ENCODE measurements at regions not wholly inside any gene's neighbourhood (a gene's known extent, or its start where the extent isn't known, plus 50 kb on each side); places are given as distances from the start of the nearest gene placed in this dataset.
"Not testable (repeated sequence)": the region's sequence is repeated elsewhere in the genome, so short reads cannot be mapped to it uniquely, and the experiment has no call there.

- DNase-seq (ENCODE audit: low spot score), result no peak
These were observed 124.2 kb downstream of the GALR1 start for GRCh38 chr18:77373730-77374445.

DNA sequence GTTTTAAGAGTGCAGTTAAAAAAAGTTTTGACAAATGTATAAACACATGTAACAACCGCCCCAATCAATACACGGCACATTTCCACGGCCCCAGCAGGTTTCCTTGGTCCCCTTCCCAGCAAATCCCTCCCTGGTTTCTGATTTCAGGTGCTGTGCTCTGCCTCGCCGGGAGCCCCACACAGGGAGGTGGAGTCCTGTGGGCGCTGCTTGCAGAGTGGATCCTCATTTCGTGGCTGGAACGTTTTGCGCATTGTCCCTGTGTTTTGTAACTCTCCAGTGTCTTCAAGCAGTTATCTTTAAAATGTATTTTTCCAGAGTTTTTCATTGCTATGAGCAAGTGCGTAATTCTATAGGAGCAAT, 124.8 kb downstream of the GALR1 start:
- no peak for DNase-seq (ENCODE audit: low spot score)

DNA sequence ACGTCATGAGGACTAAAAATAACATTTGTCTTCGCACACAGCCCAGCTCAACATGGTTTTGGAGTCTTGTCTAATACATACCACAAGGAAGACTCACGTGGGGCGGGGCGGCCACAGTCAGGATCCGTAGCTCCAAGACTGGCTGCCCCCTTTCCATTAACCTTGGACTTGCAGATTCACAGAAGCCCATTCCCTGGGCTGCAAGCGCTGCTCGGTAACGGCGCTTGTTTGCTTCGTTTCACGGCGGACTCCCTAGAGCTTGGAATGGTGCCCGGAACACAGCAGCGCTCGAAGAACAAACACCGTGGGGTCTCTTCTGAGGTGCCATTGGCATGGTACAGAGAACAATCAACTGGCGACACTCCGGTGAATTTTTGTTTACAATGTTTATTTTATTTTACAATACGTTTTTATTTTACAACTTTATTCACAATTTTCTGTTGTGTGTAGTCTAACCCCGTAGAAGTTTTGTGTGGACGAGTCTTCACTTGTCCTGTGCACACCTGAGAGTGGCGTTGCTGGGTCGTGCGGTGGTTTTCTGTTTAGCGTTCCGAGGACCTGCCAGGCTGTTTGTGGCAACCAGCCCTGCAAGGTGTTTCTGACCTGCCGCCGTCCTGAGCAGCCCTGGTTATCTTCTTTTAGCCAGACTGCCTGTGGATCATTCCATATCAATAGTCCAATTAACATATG, 126.5 kb downstream of the GALR1 start:
- DNase-seq (ENCODE audit: low spot score), result no peak

DNA sequence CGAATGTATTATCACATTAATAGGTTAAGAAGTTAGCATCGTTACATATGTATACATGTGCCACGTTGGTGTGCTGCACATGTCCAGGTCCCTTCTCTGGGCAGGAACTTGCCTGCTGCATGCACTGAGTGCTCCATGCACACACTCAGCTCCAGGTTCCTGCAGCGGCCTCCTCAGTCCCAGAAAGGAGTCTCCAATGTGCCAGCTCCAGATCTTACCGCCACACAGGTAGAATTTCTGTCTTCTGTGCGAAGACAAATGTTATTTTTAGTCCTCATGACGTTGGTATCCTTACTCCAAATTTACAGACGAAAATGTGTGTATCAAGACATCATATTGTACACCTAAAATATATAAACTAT, 127.1 kb downstream of the GALR1 start:
- no peak for DNase-seq (ENCODE audit: low spot score)

- no peak for DNase-seq (ENCODE audit: low spot score)
These were observed 128.2 kb downstream of the GALR1 start for GRCh38 chr18:77377813-77378212.

DNA sequence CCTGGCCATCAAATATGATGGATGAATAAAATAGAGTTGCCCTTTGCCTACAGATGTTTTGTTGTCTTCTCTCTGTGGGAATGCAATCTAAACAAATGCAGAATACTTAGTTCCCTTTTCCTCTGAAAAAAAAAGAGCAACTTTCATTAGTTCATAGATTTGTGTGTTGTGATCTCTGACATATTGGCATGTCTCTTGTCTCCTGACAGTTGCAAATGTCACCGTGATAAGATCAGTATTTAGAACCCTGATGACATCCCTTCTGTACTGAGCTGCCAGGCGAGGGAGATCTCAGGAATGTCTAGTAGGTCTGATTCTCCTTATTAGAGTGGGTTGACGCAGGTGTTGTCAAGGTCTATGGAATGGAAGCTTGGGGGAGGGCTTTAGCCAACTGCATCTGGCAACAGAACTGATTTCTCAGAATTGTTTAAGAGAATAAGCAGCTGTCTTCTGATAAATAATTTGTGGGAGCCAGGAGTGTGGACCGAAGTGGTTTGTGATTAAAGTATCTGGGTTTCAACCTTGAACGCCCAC, 130.4 kb downstream of the GALR1 start:
- no peak for DNase-seq (ENCODE audit: low spot score)

DNA sequence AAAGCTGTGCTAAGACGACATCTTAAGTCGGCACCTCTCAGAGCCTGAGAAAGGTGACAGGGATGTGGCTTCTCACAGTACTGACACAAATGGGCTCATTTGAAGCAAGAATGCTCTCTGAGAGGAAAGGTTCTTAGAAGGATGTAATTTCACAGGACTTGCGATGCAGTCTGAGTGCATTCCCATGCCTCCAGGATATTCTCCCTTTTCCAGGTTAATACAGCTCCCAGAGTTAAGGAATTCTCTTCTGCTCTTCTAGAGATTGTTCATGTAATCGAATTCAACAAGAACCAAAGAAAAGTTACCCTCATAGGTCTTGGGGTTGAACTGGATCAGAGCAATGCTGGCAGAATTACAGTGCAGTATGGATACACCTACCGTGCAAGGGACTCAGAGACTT, 131.0 kb downstream of the GALR1 start:
- DNase-seq (ENCODE audit: low spot score), result no peak

DNA sequence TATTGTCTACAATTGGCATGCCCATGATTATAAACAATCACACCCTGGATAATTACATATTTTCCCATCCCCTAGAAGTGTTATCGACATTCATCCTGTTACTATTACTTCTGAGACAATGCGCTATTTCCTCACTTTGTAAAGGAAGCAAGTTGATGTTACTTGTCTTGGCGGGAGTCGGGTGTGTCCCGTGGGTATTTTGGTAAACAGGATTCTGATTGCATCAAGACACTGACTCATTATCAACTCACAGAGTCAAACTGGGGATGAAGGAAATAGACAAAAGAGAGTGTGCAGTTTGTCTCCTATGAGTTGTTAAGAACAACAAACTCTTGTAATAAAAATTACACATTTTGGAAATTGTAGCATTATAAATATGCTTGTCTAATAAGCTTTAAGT, 142.7 kb downstream of the GALR1 start:
- DNase-seq (ENCODE audit: low spot score), result no peak

DNA sequence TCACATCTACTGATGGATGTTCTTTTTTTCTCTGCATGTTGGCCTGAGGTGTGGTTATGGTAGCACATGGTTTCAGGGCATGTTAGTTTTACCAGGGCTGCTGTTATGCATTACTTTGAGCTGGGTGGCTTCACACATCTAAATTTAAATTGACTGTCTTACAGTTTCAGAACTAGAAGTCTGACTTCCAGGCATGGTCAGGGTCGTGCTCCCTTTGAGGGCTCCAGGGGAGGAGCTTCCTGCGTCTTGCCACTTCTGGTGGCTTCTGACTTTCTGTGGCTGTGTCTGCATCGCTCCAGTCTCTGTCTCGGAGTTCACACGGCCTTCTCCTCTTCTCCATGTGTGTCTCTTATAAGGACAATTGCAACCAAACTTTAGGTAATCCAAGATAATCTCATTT, 143.9 kb downstream of the GALR1 start:
- no peak for DNase-seq (ENCODE audit: low spot score)

DNA sequence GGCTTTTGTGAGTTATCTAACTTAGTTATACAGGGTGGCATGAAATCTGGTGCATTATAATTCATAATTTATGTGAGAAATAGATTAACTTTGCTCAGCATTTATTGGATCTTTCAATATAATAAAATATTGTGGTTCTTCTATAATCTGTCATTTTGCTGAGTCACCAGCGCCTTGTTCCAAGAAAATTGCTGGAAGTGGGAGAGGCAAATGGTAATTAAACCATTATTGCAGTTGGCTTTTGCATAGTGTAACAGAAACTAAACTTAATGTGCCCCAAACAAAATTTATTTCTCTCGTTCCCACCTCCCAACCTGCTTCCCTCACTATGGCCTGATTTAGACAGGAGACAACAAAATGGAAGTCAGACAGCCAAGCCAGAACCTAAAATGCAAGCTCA, 146.3 kb downstream of the GALR1 start:
- no peak for DNase-seq (ENCODE audit: low spot score)

DNA sequence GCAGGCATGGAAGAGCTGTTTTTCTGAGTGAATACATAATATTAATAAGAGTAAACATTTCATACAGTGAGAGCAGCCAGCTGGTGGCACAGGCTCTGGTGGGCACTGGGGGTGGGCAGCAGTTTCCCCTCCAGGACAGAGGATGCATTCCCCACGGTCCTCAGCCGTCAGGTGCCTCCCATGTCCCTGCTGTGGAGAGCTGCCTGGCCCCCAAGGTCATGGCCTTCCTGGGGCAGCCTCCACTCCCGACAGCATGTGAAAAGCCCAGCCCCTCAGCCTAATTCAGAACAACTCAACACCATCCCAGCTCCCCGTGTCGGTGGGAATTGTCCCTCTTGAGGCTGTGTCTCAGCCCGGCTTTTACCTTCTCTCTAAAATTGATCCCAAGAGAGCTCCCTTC, 147.4 kb downstream of the GALR1 start:
- DNase-seq (ENCODE audit: low spot score), result no peak

- DNase-seq (ENCODE audit: low spot score), result no peak
These were observed 148.0 kb downstream of the GALR1 start for GRCh38 chr18:77397617-77398016.

DNA sequence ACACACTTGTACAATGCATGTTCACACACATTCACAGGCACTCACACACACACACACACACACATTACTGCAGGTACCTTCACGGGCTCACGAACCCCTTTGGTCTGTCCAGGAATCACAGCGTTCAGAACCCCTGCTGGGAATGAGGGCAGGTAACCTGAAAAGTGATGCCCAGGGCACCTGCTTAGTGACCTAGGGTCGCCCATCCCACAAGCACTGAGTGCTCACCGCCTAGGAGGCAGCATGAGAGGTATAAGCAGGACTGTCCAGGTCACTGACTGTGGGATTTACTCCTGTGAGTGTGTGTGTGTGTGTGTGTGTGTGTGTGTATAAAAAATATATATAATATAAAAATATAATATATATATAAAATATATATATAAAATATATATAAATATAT, 150.9 kb downstream of the GALR1 start:
- DNase-seq (ENCODE audit: low spot score), result no peak

DNA sequence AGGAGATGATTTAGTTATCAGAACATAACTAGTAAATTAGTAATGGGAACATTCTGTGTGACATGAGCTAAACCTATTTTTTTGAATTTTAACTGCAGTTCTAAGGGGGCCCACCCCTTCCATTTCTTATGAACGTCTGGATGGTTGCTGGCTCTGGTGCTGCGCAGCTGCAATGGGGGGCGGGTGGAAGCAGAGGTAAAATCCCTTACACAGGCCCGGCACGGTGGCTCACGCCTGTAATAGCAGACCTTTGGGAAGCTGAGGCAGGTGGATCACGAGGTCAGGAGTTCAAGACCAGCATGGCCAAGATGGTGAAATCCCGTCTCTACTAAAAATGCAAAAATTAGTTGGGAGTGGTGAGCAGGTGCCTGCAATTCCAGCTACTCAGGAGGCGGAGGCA, 151.5 kb downstream of the GALR1 start:
- no peak for DNase-seq (ENCODE audit: low spot score)

DNA sequence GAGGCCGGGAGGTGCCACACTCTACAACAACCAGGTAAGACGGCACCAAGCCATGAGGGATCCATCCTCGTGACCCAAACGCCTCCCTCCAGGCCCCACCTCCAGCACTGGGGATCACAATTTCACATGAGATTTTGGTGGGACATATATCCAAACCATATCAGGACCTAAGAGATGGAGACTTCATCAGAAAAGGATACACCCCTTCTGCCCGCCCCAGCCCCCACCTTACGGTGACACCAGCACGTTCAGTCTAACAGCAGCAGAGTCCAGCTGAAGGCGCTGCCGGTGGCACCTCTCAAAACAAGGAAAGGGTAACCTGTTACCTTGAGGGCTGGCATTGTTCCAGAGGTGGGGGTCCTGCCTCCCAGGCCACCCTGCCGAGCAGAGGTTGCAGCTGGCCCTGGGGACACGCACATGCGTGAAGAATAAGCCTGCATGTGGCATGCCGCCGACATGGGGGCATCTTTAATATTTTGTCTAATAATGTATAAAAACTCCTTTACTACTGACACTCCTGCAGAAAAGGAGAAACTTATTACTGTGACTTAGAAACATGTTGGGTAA, 154.4 kb downstream of the GALR1 start:
- no peak for DNase-seq (ENCODE audit: low spot score)

DNA sequence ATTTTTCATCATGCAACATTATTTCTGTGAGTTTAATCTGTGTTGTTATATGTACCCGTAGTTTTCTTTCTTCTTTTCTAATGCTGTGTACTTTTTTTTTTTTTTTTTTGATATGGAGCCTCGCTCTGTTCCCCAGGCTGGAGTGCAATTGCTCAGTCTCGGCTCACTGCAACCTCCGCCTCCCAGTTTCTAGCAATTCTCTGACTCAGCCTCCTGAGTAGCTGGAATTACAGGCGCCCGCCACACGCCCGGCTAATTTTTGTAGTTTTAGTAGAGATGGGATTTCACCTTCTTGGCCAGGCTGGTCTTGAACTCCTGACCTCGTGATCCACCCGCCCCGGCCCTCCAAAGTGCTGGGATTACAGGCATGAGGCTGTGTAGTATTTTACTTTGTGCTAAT, 155.4 kb downstream of the GALR1 start:
- DNase-seq (ENCODE audit: low spot score), result no peak

DNA sequence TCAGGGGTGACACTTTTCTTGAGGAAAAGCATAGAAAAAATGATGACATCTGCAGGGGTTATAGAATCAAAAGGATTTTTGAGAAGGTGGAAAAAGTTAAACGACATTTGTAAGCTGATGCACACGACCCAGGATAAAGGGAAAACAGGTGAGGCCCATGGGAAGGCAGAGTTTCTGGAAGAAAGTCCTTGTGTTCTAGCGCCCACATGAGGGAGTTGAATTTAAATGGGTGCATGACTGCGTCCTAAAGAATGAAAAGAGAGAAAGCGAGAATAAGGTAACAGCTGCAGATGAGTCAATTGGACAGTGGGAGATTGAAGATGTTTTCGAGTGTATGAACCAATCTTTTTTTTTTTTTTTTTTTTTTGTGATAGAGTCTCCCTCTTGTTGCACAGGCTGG, 158.1 kb downstream of the GALR1 start:
- DNase-seq (ENCODE audit: low spot score), result no peak

- not testable (repeated sequence) for DNase-seq (ENCODE audit: low spot score)
These were observed 171.9 kb downstream of the GALR1 start for GRCh38 chr18:77421546-77421945.

DNA sequence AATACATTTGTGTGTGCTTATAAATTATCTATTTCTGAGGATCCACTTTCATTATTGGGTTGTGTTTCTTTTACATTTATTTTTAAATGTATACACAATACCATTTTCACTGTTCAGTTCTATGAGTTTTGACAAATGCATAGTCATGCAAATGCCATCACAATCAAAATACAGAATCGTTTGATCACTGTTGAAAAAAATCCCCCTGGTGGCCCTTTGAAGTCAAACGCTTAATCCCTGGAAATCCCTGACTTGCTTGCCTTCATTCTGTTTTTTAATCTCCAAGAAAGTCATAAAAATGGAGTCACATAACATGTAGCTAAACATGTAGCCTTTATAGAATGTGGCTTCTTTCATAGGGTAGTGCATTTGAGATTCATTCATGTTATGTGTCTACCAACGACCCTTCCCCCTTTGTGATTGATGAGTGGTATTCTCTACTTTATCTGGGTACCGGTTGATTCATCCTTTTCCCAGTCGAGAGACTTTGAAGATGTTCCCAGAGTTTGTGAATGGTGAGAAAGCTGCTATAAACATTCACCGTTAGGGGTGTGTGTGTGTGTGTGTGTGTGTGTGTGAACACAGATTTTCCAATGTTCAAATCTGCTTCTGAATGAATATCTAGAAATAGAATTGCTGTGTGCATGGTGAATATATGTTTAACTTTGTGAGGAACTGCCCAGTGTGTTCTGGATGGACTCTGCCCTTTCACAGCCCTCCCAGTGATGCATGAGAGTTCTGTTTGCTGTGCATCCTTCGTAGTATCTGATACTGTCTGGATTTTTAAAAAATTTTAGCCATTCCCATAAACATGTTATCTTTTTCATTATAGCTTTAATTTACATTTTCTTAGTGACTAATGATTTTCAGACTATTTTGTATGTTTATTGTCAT, 173.6 kb downstream of the GALR1 start:
- DNase-seq (ENCODE audit: low spot score), result no peak

DNA sequence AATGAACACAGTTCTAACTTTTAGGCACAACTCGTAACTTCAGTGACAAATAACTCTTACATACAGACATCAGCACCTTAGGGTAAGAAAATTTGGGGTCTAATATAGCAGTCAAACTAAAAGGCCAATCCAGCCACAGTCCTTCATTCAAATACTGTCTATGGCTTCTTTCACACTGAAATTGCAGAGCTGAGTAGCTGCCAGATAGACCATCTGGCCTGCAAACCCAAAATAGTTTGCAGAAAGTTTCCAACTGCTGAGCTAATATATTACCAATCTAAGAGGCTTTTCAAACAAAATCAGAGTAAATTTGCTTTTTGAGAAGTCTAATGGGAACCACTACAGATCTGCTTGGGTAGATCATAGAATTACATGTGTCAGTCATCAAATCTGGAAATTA, 183.4 kb downstream of the GALR1 start:
- no peak for DNase-seq (ENCODE audit: low spot score)

DNA sequence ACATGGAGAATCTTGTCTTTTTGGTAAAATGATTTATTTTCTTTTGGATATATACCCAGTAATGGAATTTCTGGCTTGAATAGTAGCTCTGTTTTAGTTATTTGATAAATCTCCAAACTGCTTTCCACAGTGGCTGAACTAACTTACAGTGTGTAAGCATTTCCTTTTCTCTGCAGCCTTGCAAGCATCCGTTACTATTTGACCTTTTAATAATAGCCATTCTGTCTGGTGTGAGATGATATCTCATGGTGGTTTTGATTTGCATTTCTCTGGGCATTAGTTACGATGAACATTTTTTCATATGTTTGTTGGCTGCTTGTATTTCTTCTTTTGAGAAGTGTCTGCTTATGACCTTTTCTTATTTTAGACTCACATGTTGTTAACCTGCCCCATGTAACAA, 190.2 kb downstream of the GALR1 start:
- no peak for DNase-seq (ENCODE audit: low spot score)

GRCh38 chr18:77442393-77442792, 192.7 kb downstream of the GALR1 start:
- no peak for DNase-seq (ENCODE audit: low spot score)

DNA sequence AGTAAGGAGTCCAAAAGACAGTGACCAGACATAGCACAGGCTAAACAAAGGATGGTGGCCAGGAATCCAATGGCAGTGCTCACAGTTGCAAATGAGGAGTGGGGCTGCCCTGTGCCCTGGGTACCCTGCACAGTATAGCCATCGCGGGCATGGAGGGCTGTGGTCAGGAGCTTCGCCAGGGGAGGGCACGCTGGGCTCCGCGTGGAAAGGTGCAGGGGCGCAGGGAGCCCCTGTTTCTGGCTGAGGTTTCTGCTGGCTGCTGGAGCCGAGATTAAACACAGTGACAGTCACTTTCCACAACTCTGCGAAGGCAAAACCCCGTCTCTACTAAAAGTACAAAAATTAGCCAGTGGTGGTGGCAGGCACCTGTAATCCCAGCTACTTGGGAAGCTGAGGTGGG, 194.7 kb downstream of the GALR1 start:
- no peak for DNase-seq (ENCODE audit: low spot score)

All from hematopoietic multipotent progenitor cell treated with erythropoietin and hydrocortisone succinate and interleukin-3 and kit ligand, for 17 days (in vitro differentiated cells).